Uterus (tissue), 3 donors: ENCODE measurements at regions not wholly inside any gene's neighbourhood (a gene's known extent, or its start where the extent isn't known, plus 50 kb on each side); places are given as distances from the start of the nearest gene placed in this dataset.

Source experiments
- DNase-seq, 2 donors: peaks; one replicate each; pipeline ENCODE4 v3.0.0-alpha.2; 2019 to 2020
- H3K27ac ChIP-seq, 2 donors: fragments of 200-600 bp; sonication (generic); 1 replicate in 1 of 2; 2 replicates in 1 of 2; pipeline ENCODE4 v1.5.1; 2016 to 2018
- H3K27me3 ChIP-seq, 2 donors: fragments of 200-600 bp; sonication (generic); one replicate each; pipeline ENCODE4 v1.5.1; 2018 to 2019; ENCODE audit warnings: control low read depth in 1 of 2
- H3K36me3 ChIP-seq, 2 donors: fragments of 200-600 bp; sonication (generic); one replicate each; pipeline ENCODE4 v1.5.1; 2019; ENCODE audit warnings: control low read depth in 1 of 2
- H3K4me1 ChIP-seq, 2 donors: fragments of 200-600 bp; sonication (generic); one replicate each; pipeline ENCODE4 v1.5.1; 2018 to 2019; ENCODE audit warnings: control low read depth in 1 of 2
- H3K4me3 ChIP-seq, 2 donors: fragments of 200-600 bp; sonication (generic); 1 replicate in 1 of 2; 2 replicates in 1 of 2; pipeline ENCODE4 v1.5.1; 2018 to 2019; ENCODE audit warnings: mild to moderate bottlenecking in 1 of 2
- H3K9me3 ChIP-seq, 2 donors: fragments of 200-600 bp; sonication (generic); one replicate each; pipeline ENCODE4 v1.5.1; 2019; ENCODE audit warnings: control low read depth in 1 of 2
- POLR2A ChIP-seq, 2 donors: fragments of 450-650 bp; IDR thresholded peaks; one replicate each; pipeline ENCODE4 v1.6.1; 2016; ENCODE audit warnings: antibody characterized with exemption in 2 of 2, mild to moderate bottlenecking in 1 of 2, moderate library complexity in 1 of 2
- intact Hi-C: fragments of 100-400 bp; cut with DNase I; formaldehyde crosslinking; loops from one replicate; pipeline ENCODE4 v1.15.1; 2023; ENCODE audit warnings: low total_unique reads
- TF ChIP-seq, protein P1 (sequence below), 4 experiments: fragments of 200-600 bp in 2 of 4; fragments of 450-650 bp in 2 of 4; sonication (generic) in 2 of 4; IDR thresholded peaks; one replicate each; pipeline ENCODE4 v1.5.1; 2016 to 2019; ENCODE audit warnings: antibody characterized with exemption in 4 of 4, mild to moderate bottlenecking in 2 of 4, moderate library complexity in 1 of 4
- donor health status: DM: yes; HTN: yes; CAD: no.

GRCh38 chr6:14811775-14812428 is 434.0 kb upstream of the JARID2 start:
- Histone ChIP-seq H3K9me3 (no peaks in the 10 kb centered on the region), H3K4me3 (no peak overlapping the region), H3K36me3 (no peaks in the 10 kb centered on the region), H3K4me1 (no peaks in the 10 kb centered on the region), H3K27ac (no peak overlapping the region), H3K27me3 (no peaks in the 10 kb centered on the region)
- TF ChIP-seq, protein P1, sequence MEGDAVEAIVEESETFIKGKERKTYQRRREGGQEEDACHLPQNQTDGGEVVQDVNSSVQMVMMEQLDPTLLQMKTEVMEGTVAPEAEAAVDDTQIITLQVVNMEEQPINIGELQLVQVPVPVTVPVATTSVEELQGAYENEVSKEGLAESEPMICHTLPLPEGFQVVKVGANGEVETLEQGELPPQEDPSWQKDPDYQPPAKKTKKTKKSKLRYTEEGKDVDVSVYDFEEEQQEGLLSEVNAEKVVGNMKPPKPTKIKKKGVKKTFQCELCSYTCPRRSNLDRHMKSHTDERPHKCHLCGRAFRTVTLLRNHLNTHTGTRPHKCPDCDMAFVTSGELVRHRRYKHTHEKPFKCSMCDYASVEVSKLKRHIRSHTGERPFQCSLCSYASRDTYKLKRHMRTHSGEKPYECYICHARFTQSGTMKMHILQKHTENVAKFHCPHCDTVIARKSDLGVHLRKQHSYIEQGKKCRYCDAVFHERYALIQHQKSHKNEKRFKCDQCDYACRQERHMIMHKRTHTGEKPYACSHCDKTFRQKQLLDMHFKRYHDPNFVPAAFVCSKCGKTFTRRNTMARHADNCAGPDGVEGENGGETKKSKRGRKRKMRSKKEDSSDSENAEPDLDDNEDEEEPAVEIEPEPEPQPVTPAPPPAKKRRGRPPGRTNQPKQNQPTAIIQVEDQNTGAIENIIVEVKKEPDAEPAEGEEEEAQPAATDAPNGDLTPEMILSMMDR (IDR thresholded peaks at IDR 0.05) = no peak
- no peak for TF ChIP-seq POLR2A (IDR thresholded peaks at IDR 0.05)
- intact Hi-C loops = no loop called here
- no peak for DNase-seq

DNA sequence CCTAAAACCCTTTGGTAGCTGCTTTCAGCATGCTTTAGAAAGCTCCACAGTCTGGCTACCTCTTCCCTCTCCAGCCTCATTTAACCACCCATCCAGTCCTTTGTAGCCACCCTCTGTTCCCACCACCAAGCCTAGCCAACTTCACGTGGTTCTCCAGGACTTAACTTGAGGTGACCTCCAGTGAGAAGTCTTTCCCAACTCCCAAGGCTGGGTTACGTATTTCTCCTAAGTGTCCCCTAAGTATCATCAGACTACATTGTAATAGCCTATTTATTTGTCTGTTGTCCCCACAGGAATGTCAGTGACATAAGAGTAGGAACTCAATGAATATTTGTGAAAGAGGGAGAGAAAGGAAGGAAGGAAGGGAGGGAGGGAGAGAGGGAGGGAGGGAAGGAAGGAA is 431.9 kb upstream of the JARID2 start:
- DNase-seq = no peak
- no peaks in the 10 kb centered on the region for H3K27me3 ChIP-seq
- H3K36me3 ChIP-seq = no peaks in the 10 kb centered on the region
- TF ChIP-seq, protein P1 (IDR thresholded peaks at IDR 0.05) = no peak
- TF ChIP-seq POLR2A (IDR thresholded peaks at IDR 0.05) = no peak
- no peaks in the 10 kb centered on the region for H3K4me1 ChIP-seq
- H3K27ac ChIP-seq = no peak overlapping the region
- no peak overlapping the region for H3K4me3 ChIP-seq
- intact Hi-C loops = no loop called here
- no peaks in the 10 kb centered on the region for H3K9me3 ChIP-seq

DNA sequence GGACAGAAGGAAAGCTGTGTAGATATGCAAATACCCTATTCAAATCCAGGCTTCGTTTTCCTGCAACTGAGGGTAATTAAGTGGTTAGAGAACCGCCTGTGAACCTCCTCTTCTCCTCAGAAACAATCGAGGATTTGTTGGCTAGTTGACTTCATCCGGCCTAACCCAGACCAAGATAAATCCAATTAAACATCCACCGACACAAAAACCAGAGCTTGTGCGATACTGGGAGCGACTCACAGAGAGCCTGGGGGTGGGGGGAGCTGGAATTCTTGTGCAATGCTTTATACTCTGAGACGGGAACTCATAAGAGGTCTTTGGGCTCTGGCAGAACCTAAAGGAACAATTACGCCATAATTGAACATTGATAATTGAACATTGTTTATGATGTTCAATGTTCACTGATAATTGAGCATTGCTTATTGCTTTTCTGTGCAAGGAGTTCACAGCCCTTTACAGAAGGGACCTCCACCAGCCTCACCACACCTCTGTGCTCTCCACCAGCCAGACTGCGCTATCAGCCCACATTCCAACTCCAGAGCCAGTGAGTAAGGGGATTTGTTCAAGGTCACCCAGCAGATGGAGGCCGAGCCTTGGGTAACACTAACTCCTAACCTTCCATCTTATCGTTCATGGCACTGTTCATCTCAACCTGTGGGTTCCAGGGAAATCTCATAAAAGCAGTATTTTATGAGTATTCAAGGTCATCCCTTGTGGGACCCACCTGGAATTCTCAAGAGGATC is 429.6 kb upstream of the JARID2 start:
- H3K4me3 ChIP-seq = no peak overlapping the region
- intact Hi-C loops = no loop called here

GRCh38 chr6:14817074-14817473 is 428.8 kb upstream of the JARID2 start:
- no peaks in the 10 kb centered on the region for H3K9me3 ChIP-seq
- H3K4me1 ChIP-seq = no peaks in the 10 kb centered on the region
- H3K36me3 ChIP-seq = no peaks in the 10 kb centered on the region
- H3K4me3 ChIP-seq = no peak overlapping the region
- DNase-seq = no peak
- H3K27ac ChIP-seq = no peak overlapping the region
- TF ChIP-seq POLR2A (IDR thresholded peaks at IDR 0.05) = no peak
- TF ChIP-seq, protein P1 (IDR thresholded peaks at IDR 0.05) = no peak
- intact Hi-C loops = no loop called here
- no peaks in the 10 kb centered on the region for H3K27me3 ChIP-seq

More for the DNA sequence above, 429.6 kb upstream of the JARID2 start:
- no peaks in the 10 kb centered on the region for H3K9me3 ChIP-seq
- H3K27ac ChIP-seq = no peak overlapping the region
- no peaks in the 10 kb centered on the region for H3K4me1 ChIP-seq
- H3K27me3 ChIP-seq = no peaks in the 10 kb centered on the region
- no peak for TF ChIP-seq POLR2A (IDR thresholded peaks at IDR 0.05)
- TF ChIP-seq, protein P1 (IDR thresholded peaks at IDR 0.05) = no peak
- no peaks in the 10 kb centered on the region for H3K36me3 ChIP-seq
- no peak for DNase-seq

- H3K9me3 ChIP-seq = no peaks in the 10 kb centered on the region
- intact Hi-C loops = no loop called here
- TF ChIP-seq, protein P1 (IDR thresholded peaks at IDR 0.05) = no peak
- no peak for TF ChIP-seq POLR2A (IDR thresholded peaks at IDR 0.05)
Measured at GRCh38 chr6:14818422-14818884, 427.4 kb upstream of the JARID2 start.

More at GRCh38 chr6:14818422-14818884, 427.4 kb upstream of the JARID2 start:
- Histone ChIP-seq H3K27me3 (no peaks in the 10 kb centered on the region), H3K4me1 (no peaks in the 10 kb centered on the region), H3K4me3 (no peak overlapping the region), H3K27ac (no peak overlapping the region), H3K36me3 (no peaks in the 10 kb centered on the region)
- DNase-seq = no peak
